HCT116 (cell line): ENCODE measurements at regions not wholly inside any gene's neighbourhood (a gene's known extent, or its start where the extent isn't known, plus 50 kb on each side); places are given as distances from the start of the nearest gene placed in this dataset.

Experiments
- ATAC-seq: fragments of 200-7000 bp; cut with Tn5 transposase; 2 replicates; pipeline ENCODE4 v1.9.1; 2020; ENCODE audit warnings: mild to moderate bottlenecking, moderate library complexity
- BruUV-seq: library from RNA; stranded (reverse); fragments of 400-500 nt; replicated peaks from 2 replicates; lab custom pipeline; 2021; lab: Mats Ljungman, UMichigan
- CTCF ChIA-PET: fragments of 300-600 bp; sonication (Branson Sonifier 250); formaldehyde crosslinking; loops from one replicate; lab custom pipeline; 2021; ENCODE audit warnings: antibody characterized with exemption; lab: Charles Lee
- POLR2A ChIA-PET: fragments of 300-600, 350-600 bp; sonication (Branson Sonifier 250); formaldehyde crosslinking; loops from one replicate; lab custom pipeline; 2021; ENCODE audit warnings: antibody characterized with exemption; lab: Charles Lee
- RAD21 ChIA-PET, 2 experiments: fragments of 300-600 bp; sonication (Branson Sonifier 250); formaldehyde crosslinking; loops; one replicate each; lab custom pipeline; 2023; ENCODE audit warnings: low total read pairs in 2 of 2; ENCODE audit not compliant: uncharacterized antibody in 2 of 2, unreplicated experiment in 2 of 2, low non-redundant PET in 1 of 2; lab: Charles Lee
- DNase-seq: peaks from one replicate; pipeline ENCODE4 v3.0.0-alpha.2; 2010; ENCODE audit warnings: low read depth, low spot score
- H2AFZ ChIP-seq: fragments of 200-600 bp; shearing (Covaris generic), sonication (generic); 2 replicates; pipeline ENCODE4 v1.6.1; 2017; ENCODE audit warnings: low read depth, mixed run types, mixed read lengths, antibody characterized with exemption, low read length; ENCODE audit not compliant: poor library complexity, severe bottlenecking
- H3K27ac ChIP-seq: 2 replicates; pipeline ENCODE4 v1.5.1; 2012; ENCODE audit warnings: low read depth, low read length
- H3K27me3 ChIP-seq: fragments of 200-600 bp; sonication (generic); 2 replicates; pipeline ENCODE4 v1.6.1; 2016; ENCODE audit warnings: mixed run types, low read length, mixed read lengths; ENCODE audit not compliant: insufficient read depth
- H3K36me3 ChIP-seq, 2 experiments: fragments of 200-500 bp in 1 of 2; fragments of 200-600 bp in 1 of 2; sonication (Bioruptor generic) in 1 of 2; sonication (generic) in 1 of 2; 2 replicates each; pipeline versions ENCODE4 v1.5.1 to v1.6.1; 2014 to 2016; ENCODE audit warnings: low read length in 2 of 2, inconsistent platforms in 1 of 2, mixed read lengths in 1 of 2, mixed run types in 1 of 2; ENCODE audit not compliant: insufficient read depth in 2 of 2, control insufficient read depth in 1 of 2
- H3K4me1 ChIP-seq, 2 experiments: fragments of 200-600 bp in 1 of 2; sonication (generic) in 1 of 2; 2 replicates each; pipeline versions ENCODE4 v1.5.1 to v1.6.1; 2012 to 2017; ENCODE audit warnings: low read length in 2 of 2, inconsistent platforms in 1 of 2, mild to moderate bottlenecking in 1 of 2, mixed read lengths in 1 of 2, mixed run types in 1 of 2, moderate library complexity in 1 of 2; ENCODE audit not compliant: insufficient read depth in 2 of 2, control insufficient read depth in 1 of 2
- H3K4me2 ChIP-seq: fragments of 200-600 bp; sonication (generic); 2 replicates; pipeline ENCODE4 v1.6.1; 2017; ENCODE audit warnings: mixed run types, low read length, mixed read lengths
- H3K4me3 ChIP-seq, 2 experiments: fragments of 200-600 bp in 1 of 2; sonication (generic) in 1 of 2; replicated peaks in 1 of 2; 2 replicates each; pipeline ENCODE4 v1.5.1; 2011 to 2016; ENCODE audit warnings: low read length in 2 of 2, control low read depth in 1 of 2, low read depth in 1 of 2, mild to moderate bottlenecking in 1 of 2, mixed read lengths in 1 of 2, mixed run types in 1 of 2
- H3K79me2 ChIP-seq: fragments of 200-600 bp; sonication (generic); 2 replicates; pipeline ENCODE4 v1.6.1; 2017; ENCODE audit warnings: mild to moderate bottlenecking, mixed run types, low read length, moderate library complexity, mixed read lengths; ENCODE audit not compliant: insufficient read depth
- H3K9ac ChIP-seq: fragments of 200-600 bp; sonication (generic); 2 replicates; pipeline ENCODE4 v1.6.1; 2016; ENCODE audit warnings: low read length, mixed read lengths
- H3K9me2 ChIP-seq: fragments of 200-600 bp; sonication (generic), shearing (Covaris generic); 2 replicates; pipeline ENCODE4 v1.6.1; 2017; ENCODE audit warnings: mixed run types, mild to moderate bottlenecking, moderate library complexity; ENCODE audit not compliant: insufficient read depth
- H3K9me3 ChIP-seq, 2 experiments: fragments of 200-500 bp in 1 of 2; fragments of 200-600 bp in 1 of 2; sonication (Bioruptor generic) in 1 of 2; sonication (generic) in 1 of 2; 2 replicates each; pipeline ENCODE4 v1.6.1; 2014 to 2017; ENCODE audit warnings: low read length in 2 of 2, mixed read lengths in 2 of 2, inconsistent platforms in 1 of 2, low read depth in 1 of 2, mild to moderate bottlenecking in 1 of 2, mixed run types in 1 of 2, moderate library complexity in 1 of 2; ENCODE audit not compliant: control insufficient read depth in 1 of 2, insufficient read depth in 1 of 2
- H4K20me1 ChIP-seq: fragments of 200-600 bp; sonication (generic), shearing (Covaris generic); 2 replicates; pipeline ENCODE4 v1.6.1; 2017; ENCODE audit warnings: mixed run types, mild to moderate bottlenecking, moderate library complexity; ENCODE audit not compliant: insufficient read depth
- ATF3 ChIP-seq: IDR thresholded peaks from 2 replicates; pipeline ENCODE4 v1.6.1; 2012
- CBX3 ChIP-seq: IDR thresholded peaks from 2 replicates; pipeline ENCODE4 v1.6.1; 2012; ENCODE audit warnings: low read depth
- CEBPB ChIP-seq: IDR thresholded peaks from 2 replicates; pipeline ENCODE4 v1.6.1; 2012; ENCODE audit warnings: low read depth
- ELF1 ChIP-seq: IDR thresholded peaks from 2 replicates; pipeline ENCODE4 v1.6.1; 2012; ENCODE audit warnings: low read depth, borderline replicate concordance
- EZH2 ChIP-seq: fragments of 200-600 bp; sonication (generic); IDR thresholded peaks from 2 replicates; pipeline ENCODE4 v1.6.1; 2017; ENCODE audit warnings: antibody characterized with exemption, mixed run types
- FOSL1 ChIP-seq: IDR thresholded peaks from 2 replicates; pipeline ENCODE4 v1.6.1; 2012; ENCODE audit warnings: low read depth
- MAX ChIP-seq: IDR thresholded peaks from 2 replicates; pipeline ENCODE4 v1.6.1; 2012
- RAD21 ChIP-seq: IDR thresholded peaks from 2 replicates; pipeline ENCODE4 v1.6.1; 2012; ENCODE audit warnings: low read depth, mild to moderate bottlenecking
- SIN3A ChIP-seq: IDR thresholded peaks from 2 replicates; pipeline ENCODE4 v1.6.1; 2012; ENCODE audit warnings: low read depth
- SP1 ChIP-seq: IDR thresholded peaks from 2 replicates; pipeline ENCODE4 v1.6.1; 2012; ENCODE audit warnings: low read depth
- SRF ChIP-seq: IDR thresholded peaks from 2 replicates; pipeline ENCODE4 v1.6.1; 2012; ENCODE audit warnings: low read depth
- TCF7L2 ChIP-seq: IDR thresholded peaks from 2 replicates; pipeline ENCODE4 v1.7.0; 2011; ENCODE audit warnings: borderline replicate concordance, inconsistent platforms; ENCODE audit not compliant: insufficient read depth, insufficient read length; ENCODE audit errors: extremely low read depth
- YY1 ChIP-seq: IDR thresholded peaks from 2 replicates; pipeline ENCODE4 v1.6.1; 2011; ENCODE audit warnings: low read length, low read depth, moderate library complexity, mild to moderate bottlenecking; ENCODE audit not compliant: insufficient replicate concordance; ENCODE audit errors: extremely low read depth
- ZFX ChIP-seq: fragments of 450-650 bp; IDR thresholded peaks from 2 replicates; pipeline ENCODE4 v1.6.1; 2017
- ZNF274 ChIP-seq: fragments of 200-500 bp; sonication (Bioruptor generic); IDR thresholded peaks from 2 replicates; pipeline ENCODE4 v1.6.1; 2014; ENCODE audit warnings: mild to moderate bottlenecking, low read depth, low read length, inconsistent platforms
- intact Hi-C: fragments of 100-400 bp; cut with micrococcal nuclease; formaldehyde crosslinking; loops from 2 replicates; pipeline ENCODE4 v1.10.0; 2022

GRCh38 chr4:22900876-22901275, 208.1 kb downstream of the GBA3 start:
- ChIA-PET RAD21 (no interaction called here), CTCF (no interaction called here), POLR2A (no interaction called here)
- TF ChIP-seq ELF1 (no peak), YY1 (no peak), RAD21 (no peak), EZH2 (no peak), SP1 (no peak), TCF7L2 (no peak), ATF3 (no peak), SIN3A (no peak), FOSL1 (no peak), CEBPB (no peak), ZNF274 (no peak), MAX (no peak), CBX3 (no peak), SRF (no peak), ZFX (no peak)
- ATAC-seq (no peak), DNase-seq (no peak)
- intact Hi-C loops = no loop called here
- Histone ChIP-seq H3K9me3 (no peaks in the 10 kb centered on the region; a peak in 2 of 4 replicates), H3K4me2 (no peak overlapping the region), H2AFZ (no peak overlapping the region), H3K27ac (no peak overlapping the region), H3K4me3 (no peak overlapping the region), H3K4me1 (no peaks in the 10 kb centered on the region), H3K9me2 (no peaks in the 10 kb centered on the region), H4K20me1 (no peaks in the 10 kb centered on the region), H3K36me3 (no peaks in the 10 kb centered on the region), H3K9ac (no peak overlapping the region), H3K79me2 (no peaks in the 10 kb centered on the region), H3K27me3 (no peaks in the 10 kb centered on the region)
- BruUV-seq = no TSS peak
